Erythroblast (primary cell): ENCODE measurements at regions not wholly inside any gene's neighbourhood (a gene's known extent, or its start where the extent isn't known, plus 50 kb on each side); places are given as distances from the start of the nearest gene placed in this dataset.

Source experiments
- GATA1 ChIP-seq: IDR thresholded peaks from 2 replicates; pipeline ENCODE4 v1.6.1; 2011; ENCODE audit warnings: low read depth, mild to moderate bottlenecking, control low read depth, low read length, moderate library complexity
- POLR2A ChIP-seq: IDR thresholded peaks from 2 replicates; pipeline ENCODE4 v1.6.1; 2011; ENCODE audit warnings: mild to moderate bottlenecking, low read length

DNA sequence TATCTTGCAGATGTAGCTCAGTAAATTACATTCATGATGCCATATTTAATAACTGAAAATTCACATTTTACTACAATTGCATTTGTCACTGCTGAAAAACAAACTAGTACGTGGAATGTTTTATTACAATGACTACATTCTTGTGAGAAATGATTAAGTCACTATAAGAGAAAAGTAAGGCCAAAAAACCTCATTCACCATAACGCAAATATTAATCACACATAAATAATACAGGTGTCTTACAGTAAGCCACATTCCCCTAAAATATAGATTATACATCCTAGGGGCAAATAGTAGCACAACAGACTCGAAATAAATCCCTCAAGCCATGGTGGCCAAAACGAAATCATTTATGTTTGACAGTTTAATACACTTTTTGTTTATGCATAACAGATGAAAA, 460.6 kb downstream of the NR4A2 start:
- no peak for TF ChIP-seq POLR2A
- TF ChIP-seq GATA1, result no peak
